Glutamatergic neuron (in vitro differentiated cells): ENCODE measurements at regions not wholly inside any gene's neighbourhood (a gene's known extent, or its start where the extent isn't known, plus 50 kb on each side); places are given as distances from the start of the nearest gene placed in this dataset.

Experiments
- DNase-seq: peaks from one replicate; pipeline ENCODE4 v3.0.0; 2022
- H3K27ac Mint-ChIP-seq: one replicate; pipeline ENCODE4 v1.8.0; 2020; ENCODE audit warnings: mild to moderate bottlenecking, mixed read lengths, inconsistent platforms; ENCODE audit not compliant: unreplicated experiment
- H3K27me3 Mint-ChIP-seq: one replicate; pipeline ENCODE4 v1.8.0; 2020; ENCODE audit warnings: mild to moderate bottlenecking, moderate library complexity, mixed read lengths, inconsistent platforms; ENCODE audit not compliant: unreplicated experiment
- H3K36me3 Mint-ChIP-seq: one replicate; pipeline ENCODE4 v1.8.0; 2020; ENCODE audit warnings: mild to moderate bottlenecking, mixed read lengths, inconsistent platforms; ENCODE audit not compliant: unreplicated experiment
- H3K4me1 Mint-ChIP-seq: one replicate; pipeline ENCODE4 v1.8.0; 2020; ENCODE audit warnings: mild to moderate bottlenecking, low read depth, mixed read lengths, inconsistent platforms; ENCODE audit not compliant: unreplicated experiment
- H3K4me3 Mint-ChIP-seq: one replicate; pipeline ENCODE4 v1.8.0; 2020; ENCODE audit warnings: mild to moderate bottlenecking, mixed read lengths, inconsistent platforms; ENCODE audit not compliant: unreplicated experiment
- H3K9me3 Mint-ChIP-seq: one replicate; pipeline ENCODE4 v1.8.0; 2020; ENCODE audit warnings: mild to moderate bottlenecking, moderate library complexity, mixed read lengths, inconsistent platforms; ENCODE audit not compliant: unreplicated experiment
- CTCF ChIP-seq: fragments of 200-600 bp; sonication (generic); IDR thresholded peaks from one replicate; pipeline ENCODE4 v1.5.0; 2021; ENCODE audit not compliant: partially characterized antibody, unreplicated experiment

GRCh38 chr13:85031771-85032170 is 767.4 kb downstream of the SLITRK6 start:
- no peak for DNase-seq
- Mint-ChIP-seq H3K27ac (no peak overlapping the region), H3K27me3 (no peaks in the 10 kb centered on the region), H3K4me1 (no peaks in the 10 kb centered on the region), H3K9me3 (peaks cover 5% of the 10 kb centered on the region), H3K4me3 (no peak overlapping the region), H3K36me3 (peaks cover 7% of the 10 kb centered on the region)
- TF ChIP-seq CTCF: no peak

- peaks cover 7% of the 10 kb centered on the region for H3K36me3 Mint-ChIP-seq
- no peak overlapping the region for H3K4me3 Mint-ChIP-seq
- H3K27ac Mint-ChIP-seq: no peak overlapping the region
- no peak for DNase-seq
- no peaks in the 10 kb centered on the region for H3K4me1 Mint-ChIP-seq
- H3K27me3 Mint-ChIP-seq: no peaks in the 10 kb centered on the region
- H3K9me3 Mint-ChIP-seq: peaks cover 5% of the 10 kb centered on the region
- TF ChIP-seq CTCF: no peak
Measured at GRCh38 chr13:85028035-85028434, 771.2 kb downstream of the SLITRK6 start.

- no peak overlapping the region for H3K4me3 Mint-ChIP-seq
- H3K36me3 Mint-ChIP-seq: no peaks in the 10 kb centered on the region
- no peak for TF ChIP-seq CTCF
- DNase-seq: no peak
- H3K9me3 Mint-ChIP-seq: no peaks in the 10 kb centered on the region
- no peak overlapping the region for H3K27ac Mint-ChIP-seq
- no peaks in the 10 kb centered on the region for H3K4me1 Mint-ChIP-seq
- no peaks in the 10 kb centered on the region for H3K27me3 Mint-ChIP-seq
Measured at GRCh38 chr13:85019121-85019520, 780.1 kb downstream of the SLITRK6 start.

- Mint-ChIP-seq H3K9me3 (no peaks in the 10 kb centered on the region), H3K36me3 (no peaks in the 10 kb centered on the region), H3K27ac (no peak overlapping the region), H3K4me3 (no peak overlapping the region), H3K27me3 (no peaks in the 10 kb centered on the region), H3K4me1 (no peaks in the 10 kb centered on the region)
- DNase-seq: no peak
- TF ChIP-seq CTCF: no peak
Measured at GRCh38 chr13:85013006-85013405, 786.2 kb downstream of the SLITRK6 start.

- Mint-ChIP-seq H3K36me3 (no peaks in the 10 kb centered on the region), H3K4me3 (no peak overlapping the region), H3K9me3 (no peaks in the 10 kb centered on the region), H3K27me3 (no peaks in the 10 kb centered on the region), H3K27ac (no peak overlapping the region), H3K4me1 (no peaks in the 10 kb centered on the region)
- DNase-seq: no peak
- no peak for TF ChIP-seq CTCF
Measured at GRCh38 chr13:85009447-85009846, 789.8 kb downstream of the SLITRK6 start.
